ENCODE measurements at regions not wholly inside any gene's neighbourhood (a gene's known extent, or its start where the extent isn't known, plus 50 kb on each side); places are given as distances from the start of the nearest gene placed in this dataset.

- H3K27me3 ChIP-seq (ENCODE audit: insufficient read depth, low read length): peaks cover 10% of the 10 kb centered on the region; the same call in 1 of the 2 replicates
- ATAC-seq (no peak), DNase-seq (ENCODE audit: low read depth, low spot score) (no peak)
- H4K20me1 ChIP-seq (ENCODE audit: insufficient read depth): no peaks in the 10 kb centered on the region
- H3K9me2 ChIP-seq (ENCODE audit: insufficient read depth): no peaks in the 10 kb centered on the region
- H3K79me2 ChIP-seq (ENCODE audit: insufficient read depth, low read length): no peaks in the 10 kb centered on the region
- H3K36me3 ChIP-seq (ENCODE audit: control insufficient read depth in 1 of 2, insufficient read depth in 2 of 2, low read length in 2 of 2): no peaks in the 10 kb centered on the region
- no peak for TF ChIP-seq POLR2A (IDR thresholded peaks at IDR 0.05; ENCODE audit: borderline replicate concordance, extremely low read depth, insufficient read depth, insufficient read length)
- TF ChIP-seq SRF (IDR thresholded peaks at IDR 0.05; ENCODE audit: low read depth): no peak
- TF ChIP-seq SP1 (IDR thresholded peaks at IDR 0.05; ENCODE audit: low read depth): no peak
- no peak for TF ChIP-seq MAX (IDR thresholded peaks at IDR 0.05)
- no peak for TF ChIP-seq CBX3 (IDR thresholded peaks at IDR 0.05; ENCODE audit: low read depth)
- TF ChIP-seq REST (IDR thresholded peaks at IDR 0.05; ENCODE audit: low read depth): no peak
- TF ChIP-seq POLR2AphosphoS5 (IDR thresholded peaks at IDR 0.05; ENCODE audit: low read depth, low read length): no peak
- no peak for TF ChIP-seq EZH2 (IDR thresholded peaks at IDR 0.05)
- no peak for TF ChIP-seq EZH2phosphoT487 (IDR thresholded peaks at IDR 0.05; ENCODE audit: borderline replicate concordance)
- TF ChIP-seq ELF1 (IDR thresholded peaks at IDR 0.05; ENCODE audit: borderline replicate concordance, low read depth): no peak
- no peak for TF ChIP-seq TCF7L2 (IDR thresholded peaks at IDR 0.05; ENCODE audit: borderline replicate concordance, extremely low read depth, insufficient read depth, insufficient read length)
- no peak for TF ChIP-seq JUND (IDR thresholded peaks at IDR 0.05)
- no peak for TF ChIP-seq YY1 (IDR thresholded peaks at IDR 0.05; ENCODE audit: extremely low read depth, insufficient replicate concordance, low read depth, low read length)
- no peak for TF ChIP-seq ZBTB33 (IDR thresholded peaks at IDR 0.05; ENCODE audit: extremely low read depth, insufficient replicate concordance, low read length)
- TF ChIP-seq ZNF274 (IDR thresholded peaks at IDR 0.05; ENCODE audit: low read depth, low read length): no peak
- no peak for TF ChIP-seq ZFX (IDR thresholded peaks at IDR 0.05)
- no TSS peak for BruUV-seq (replicated peaks)
- H3K4me2 ChIP-seq (ENCODE audit: low read length): no peak overlapping the region
- RAD21 ChIA-PET (ENCODE audit: low non-redundant PET in 1 of 2, low total read pairs in 2 of 2, uncharacterized antibody in 2 of 2, unreplicated experiment in 2 of 2): no interaction called here
- H3K4me1 ChIP-seq (ENCODE audit: control insufficient read depth in 1 of 2, insufficient read depth in 2 of 2, low read length in 2 of 2): no peaks in the 10 kb centered on the region
- CTCF ChIA-PET: no interaction called here
- POLR2A ChIA-PET: no interaction called here
- intact Hi-C loops (cut with micrococcal nuclease): no loop called here
- H2AFZ ChIP-seq (ENCODE audit: low read depth, low read length, poor library complexity, severe bottlenecking): no peak overlapping the region
- H3K9ac ChIP-seq (ENCODE audit: low read length): no peak overlapping the region
- H3K27ac ChIP-seq (ENCODE audit: low read depth, low read length): no peak overlapping the region
- H3K9me3 ChIP-seq (ENCODE audit: control insufficient read depth in 1 of 2, insufficient read depth in 1 of 2, low read depth in 1 of 2, low read length in 2 of 2): no peaks in the 10 kb centered on the region
- H3K4me3 ChIP-seq (replicated peaks in 1 of 2; ENCODE audit: low read depth in 1 of 2, low read length in 2 of 2): no peak overlapping the region
These were observed 125.7 kb upstream of the CXCL12 start for GRCh38 chr10:44510379-44511115.

Data from HCT116 (cell line).